A549 (cell line): ENCODE measurements at regions not wholly inside any gene's neighbourhood (a gene's known extent, or its start where the extent isn't known, plus 50 kb on each side); places are given as distances from the start of the nearest gene placed in this dataset.

Experiments
- ATAC-seq, 2 experiments: fragments of 200-7000 bp in 1 of 2; fragments of >200 bp in 1 of 2; cut with Nextera tagmentation in 1 of 2; cut with Tn5 transposase in 1 of 2; 3 replicates each; pipeline versions ENCODE4 v1.8.0 to v1.9.1; 2018 to 2020; ENCODE audit warnings: mild to moderate bottlenecking in 1 of 2, moderate library complexity in 1 of 2
- CTCF ChIA-PET: fragments of 300-600 bp; sonication (Branson Sonifier 250); formaldehyde crosslinking; extraction: SDS; loops from one replicate; lab custom pipeline; 2021; ENCODE audit warnings: antibody characterized with exemption, inconsistent platforms; lab: Yijun Ruan, JAX
- POLR2A ChIA-PET: fragments of 350-600 bp; formaldehyde crosslinking; extraction: SDS; loops from one replicate; lab custom pipeline; 2021; ENCODE audit warnings: antibody characterized with exemption, inconsistent platforms; lab: Yijun Ruan, JAX
- DNase-seq, 2 experiments: peaks; one replicate each; pipeline versions ENCODE4 v3.0.0 to v3.0.0-alpha.2; 2011 to 2016; ENCODE audit warnings: low read depth in 1 of 2, low spot score in 1 of 2
- FAIRE-seq: peaks from 2 replicates; lab custom pipeline; 2011; peaks lifted over from hg19 to GRCh38; lab: Jason Lieb, UNC
- H3K27ac ChIP-seq, 2 experiments: fragments of >200 bp; sonication (Bioruptor Twin); formaldehyde crosslinking; 3 replicates each; pipeline ENCODE4 v1.5.1; 2016 to 2017
- H3K4me1 ChIP-seq: fragments of >200 bp; sonication (Bioruptor Twin); formaldehyde crosslinking; 3 replicates; pipeline ENCODE4 v1.6.1; 2016
- H3K4me2 ChIP-seq: fragments of >200 bp; sonication (Bioruptor Twin); formaldehyde crosslinking; 3 replicates; pipeline ENCODE4 v1.6.1; 2016
- H3K4me3 ChIP-seq: fragments of >200 bp; sonication (Bioruptor Twin); formaldehyde crosslinking; 3 replicates; pipeline ENCODE4 v1.5.1; 2016
- H3K9me3 ChIP-seq: fragments of >200 bp; sonication (Bioruptor Twin); formaldehyde crosslinking; 3 replicates; pipeline ENCODE4 v1.6.1; 2016
- BHLHE40 ChIP-seq: IDR thresholded peaks from 2 replicates; pipeline ENCODE4 v1.6.1; 2012; ENCODE audit warnings: low read depth, low read length, inconsistent platforms
- CBX8 ChIP-seq: fragments of 200-600 bp; sonication (generic); IDR thresholded peaks from 2 replicates; pipeline ENCODE4 v1.6.1; 2016
- CEBPB ChIP-seq, 2 experiments: fragments of >200 bp in 1 of 2; sonication (Bioruptor Twin) in 1 of 2; formaldehyde crosslinking in 1 of 2; IDR thresholded peaks; 2 replicates each; pipeline ENCODE4 v1.6.1; 2012 to 2016
- CHD2 ChIP-seq: fragments of 150-350 bp; IDR thresholded peaks from 2 replicates; pipeline ENCODE4 v1.6.1; 2014; ENCODE audit warnings: low read length; ENCODE audit not compliant: partially characterized antibody
- CHD4 ChIP-seq: fragments of 200-600 bp; sonication (generic); IDR thresholded peaks from 2 replicates; pipeline ENCODE4 v1.6.1; 2016; ENCODE audit warnings: antibody characterized with exemption, mild to moderate bottlenecking, borderline replicate concordance
- EHF ChIP-seq: fragments of 250-450 bp; sonication (Bioruptor Pico); IDR thresholded peaks from 2 replicates; pipeline ENCODE4 v1.5.0; 2020; ENCODE audit warnings: mild to moderate bottlenecking
- EHMT2 ChIP-seq: fragments of 200-600 bp; sonication (generic); IDR thresholded peaks from 2 replicates; pipeline ENCODE4 v1.6.1; 2016; ENCODE audit warnings: antibody characterized with exemption, low read depth, mild to moderate bottlenecking, moderate library complexity
- EP300 ChIP-seq, 2 experiments: fragments of >200 bp; sonication (Bioruptor Twin); formaldehyde crosslinking; IDR thresholded peaks; 2 replicates in 1 of 2; 3 replicates in 1 of 2; pipeline ENCODE4 v1.6.1; 2016 to 2017
- ESRRA ChIP-seq: fragments of 150-350 bp; IDR thresholded peaks from 2 replicates; pipeline ENCODE4 v1.6.1; 2014; ENCODE audit warnings: mild to moderate bottlenecking, low read length, borderline replicate concordance
- FOSB ChIP-seq: fragments of 250-450 bp; sonication (Bioruptor Pico); IDR thresholded peaks from 2 replicates; pipeline ENCODE4 v1.5.0; 2020; ENCODE audit warnings: mild to moderate bottlenecking, moderate library complexity
- FOSL2 ChIP-seq, 2 experiments: fragments of 450-650 bp in 1 of 2; fragments of >200 bp in 1 of 2; sonication (Bioruptor Twin) in 1 of 2; formaldehyde crosslinking; IDR thresholded peaks; 2 replicates each; pipeline versions ENCODE4 v1.5.0 to v1.6.1; 2016 to 2020; ENCODE audit warnings: mild to moderate bottlenecking in 1 of 2, moderate library complexity in 1 of 2
- GATA3 ChIP-seq: IDR thresholded peaks from 2 replicates; pipeline ENCODE4 v1.6.1; 2012; ENCODE audit warnings: borderline replicate concordance
- HEYL ChIP-seq: fragments of 250-450 bp; sonication (Bioruptor Pico); IDR thresholded peaks from 2 replicates; pipeline ENCODE4 v1.8.0; 2021; ENCODE audit warnings: mild to moderate bottlenecking, moderate library complexity
- HOXB13 ChIP-seq: fragments of 250-450 bp; sonication (Bioruptor Pico); IDR thresholded peaks from 2 replicates; pipeline ENCODE4 v1.5.0; 2020; ENCODE audit warnings: low read depth, mild to moderate bottlenecking, moderate library complexity
- JUNB ChIP-seq: fragments of >200 bp; sonication (Bioruptor Twin); formaldehyde crosslinking; IDR thresholded peaks from 2 replicates; pipeline ENCODE4 v1.6.1; 2016
- KDM5A ChIP-seq: fragments of 200-600 bp; sonication (generic); IDR thresholded peaks from 2 replicates; pipeline ENCODE4 v1.6.1; 2016; ENCODE audit warnings: antibody characterized with exemption, mild to moderate bottlenecking
- MYC ChIP-seq: IDR thresholded peaks from 2 replicates; pipeline ENCODE4 v1.6.1; 2012; ENCODE audit warnings: mild to moderate bottlenecking, inconsistent platforms, low read length, improper control_type of control experiment, borderline replicate concordance
- NR3C1 ChIP-seq: fragments of >200 bp; sonication (Bioruptor Twin); formaldehyde crosslinking; IDR thresholded peaks from 3 replicates; pipeline ENCODE4 v1.6.1; 2017
- PHF8 ChIP-seq: fragments of 200-600 bp; sonication (generic); IDR thresholded peaks from 2 replicates; pipeline ENCODE4 v1.6.1; 2016; ENCODE audit warnings: low read depth, mild to moderate bottlenecking, antibody characterized with exemption, moderate library complexity, borderline replicate concordance
- POLR2AphosphoS2 ChIP-seq: conservative IDR thresholded peaks from 2 replicates; pipeline ENCODE4 v1.6.1; 2012; ENCODE audit warnings: low read length, improper control_type of control experiment, inconsistent platforms
- RAD21 ChIP-seq, 2 experiments: fragments of >200 bp in 1 of 2; sonication (Bioruptor Twin) in 1 of 2; formaldehyde crosslinking in 1 of 2; IDR thresholded peaks in 1 of 2; conservative IDR thresholded peaks in 1 of 2; 2 replicates in 1 of 2; 3 replicates in 1 of 2; pipeline ENCODE4 v1.6.1; 2012 to 2018; ENCODE audit warnings: inconsistent platforms in 1 of 2
- RARB ChIP-seq: fragments of 250-450 bp; sonication (Bioruptor Pico); IDR thresholded peaks from 2 replicates; pipeline ENCODE4 v1.8.0; 2021; ENCODE audit warnings: mild to moderate bottlenecking, moderate library complexity
- RCOR1 ChIP-seq: fragments of 150-350 bp; IDR thresholded peaks from 2 replicates; pipeline ENCODE4 v1.6.1; 2014; ENCODE audit warnings: antibody characterized with exemption, low read length, low read depth
- RFX5 ChIP-seq: fragments of 450-650 bp; IDR thresholded peaks from 2 replicates; pipeline ENCODE4 v1.7.1; 2014; ENCODE audit warnings: antibody characterized with exemption, mild to moderate bottlenecking, moderate library complexity
- SMC3 ChIP-seq: fragments of >200 bp; sonication (Bioruptor Twin); formaldehyde crosslinking; IDR thresholded peaks from 3 replicates; pipeline ENCODE4 v1.6.1; 2018; ENCODE audit warnings: inconsistent platforms
- TFCP2L1 ChIP-seq: fragments of 250-450 bp; sonication (Bioruptor Pico); IDR thresholded peaks from 2 replicates; pipeline ENCODE4 v1.5.0; 2021; ENCODE audit warnings: mild to moderate bottlenecking
- TP53 ChIP-seq: fragments of 250-450 bp; sonication (Bioruptor Pico); IDR thresholded peaks from 2 replicates; pipeline ENCODE4 v1.5.0; 2021; ENCODE audit warnings: mild to moderate bottlenecking, moderate library complexity
- ZC3H11A ChIP-seq: fragments of 450-650 bp; IDR thresholded peaks from 2 replicates; pipeline ENCODE4 v1.6.1; 2014; ENCODE audit warnings: antibody characterized with exemption, mild to moderate bottlenecking
- ZSCAN20 ChIP-seq: fragments of 250-450 bp; sonication (Bioruptor Pico); IDR thresholded peaks from 2 replicates; pipeline ENCODE4 v1.8.0; 2022; ENCODE audit warnings: mild to moderate bottlenecking, moderate library complexity
- WGBS: methylation state at CpG from one replicate; pipeline ENCODE4 v1.1.6; 2017; ENCODE audit errors: missing lambda C conversion rate; 5-methylcytosine and 5-hydroxymethylcytosine counted together
- TF ChIP-seq, protein P1 (sequence below): IDR thresholded peaks from 2 replicates; pipeline ENCODE4 v1.6.1; 2012
- TF ChIP-seq, protein P2 (sequence below): IDR thresholded peaks from 2 replicates; pipeline ENCODE4 v1.6.1; 2012; ENCODE audit warnings: low read depth, borderline replicate concordance
- TF ChIP-seq, protein P3 (sequence below): fragments of 450-650 bp; IDR thresholded peaks from 2 replicates; pipeline ENCODE4 v1.6.1; 2014; ENCODE audit warnings: antibody characterized with exemption
- TF ChIP-seq, protein P4 (sequence below): fragments of >200 bp; sonication (Bioruptor Twin); formaldehyde crosslinking; IDR thresholded peaks from 3 replicates; pipeline ENCODE4 v1.6.1; 2016

DNA sequence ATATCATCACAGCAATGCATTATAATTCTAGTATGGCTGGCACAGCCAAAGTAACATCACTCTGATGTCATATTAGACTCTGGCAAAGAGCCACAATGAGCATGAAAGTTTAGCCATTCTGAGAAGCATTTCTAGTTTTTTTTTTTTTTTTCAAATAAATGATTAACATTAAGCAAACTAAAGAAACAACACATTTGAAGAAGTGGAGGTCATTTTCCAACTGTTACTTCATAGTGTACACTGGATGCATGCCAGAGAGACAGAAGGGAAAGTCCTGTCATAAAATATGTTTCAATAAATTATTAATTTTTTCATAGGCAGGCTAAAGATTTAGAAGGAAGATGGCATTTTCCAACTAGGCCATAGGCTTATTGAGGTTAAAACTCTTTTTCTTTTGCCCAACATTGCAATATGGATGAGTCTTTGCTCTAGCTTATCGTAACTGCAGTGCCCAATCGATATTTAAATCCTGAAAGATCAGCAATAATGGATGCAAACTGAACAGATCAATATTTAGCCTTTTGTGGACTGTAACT lies 1630.4 kb upstream of the ACVR2A start:
- no peak for FAIRE-seq
- Histone ChIP-seq H3K4me2 (peak overlapping the region; percentile 39), H3K27ac (no peak overlapping the region)

DNA sequence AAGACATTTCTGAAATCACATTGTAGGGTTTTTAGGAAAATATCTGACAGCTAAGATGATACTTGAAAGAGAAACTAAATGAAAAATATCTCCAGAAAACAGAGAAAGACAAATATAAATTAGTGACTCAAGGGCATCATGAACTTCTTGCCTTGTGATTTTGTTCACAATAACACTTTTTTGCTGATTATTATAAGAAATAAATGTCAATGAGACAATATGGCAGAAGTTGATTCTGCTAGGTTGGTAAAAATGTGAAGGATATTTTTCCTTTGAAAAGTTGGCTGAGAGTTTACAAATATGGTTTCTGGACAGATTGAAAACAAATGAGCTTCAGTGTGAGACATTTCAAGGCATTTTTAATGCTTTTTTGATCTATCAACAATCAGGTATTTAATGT lies 1631.2 kb upstream of the ACVR2A start:
- TF ChIP-seq CHD2 (no peak), ZC3H11A (no peak)
- no peak for ATAC-seq
- peak overlapping the region; percentile 39 for H3K4me2 ChIP-seq

More for the DNA sequence above, 1630.4 kb upstream of the ACVR2A start:
- peak in 1 of 2 experiments; percentile 71 for DNase-seq
- TF ChIP-seq RARB (CRISPR knock-in tag) (no peak), RFX5 (no peak), KDM5A (no peak), CHD4 (no peak), MYC (no peak), TP53 (CRISPR knock-in tag) (no peak), CEBPB (IDR thresholded peaks at IDR 0.05) (peak; percentile 48 to 65; a peak in 1 of 4 replicates), EP300 (IDR thresholded peaks at IDR 0.05) (no peak), GATA3 (peak; percentile 29; the same call in 1 of the 2 replicates), PHF8 (no peak), FOSB (CRISPR knock-in tag) (no peak), HOXB13 (CRISPR knock-in tag) (no peak), ZC3H11A (no peak), ESRRA (no peak), TFCP2L1 (CRISPR knock-in tag) (no peak), CBX8 (no peak), POLR2AphosphoS2 (no peak), JUNB (peak; percentile 35; the same call in 1 of the 2 replicates), RAD21 (conservative IDR thresholded peaks at IDR 0.05 in 1 of 2, IDR thresholded peaks at IDR 0.05 in 1 of 2) (no peak), BHLHE40 (no peak), SMC3 (no peak), ZSCAN20 (CRISPR knock-in tag) (no peak), EHMT2 (no peak), HEYL (CRISPR knock-in tag) (no peak), NR3C1 (no peak), RCOR1 (no peak), FOSL2 (IDR thresholded peaks at IDR 0.05) (no peak), FOSL2 (CRISPR knock-in tag; IDR thresholded peaks at IDR 0.05) (0 out of 2 replicates have a peak, but pooled peaks have one; percentile 11), EHF (no peak), CHD2 (no peak)
- TF ChIP-seq, protein P1, sequence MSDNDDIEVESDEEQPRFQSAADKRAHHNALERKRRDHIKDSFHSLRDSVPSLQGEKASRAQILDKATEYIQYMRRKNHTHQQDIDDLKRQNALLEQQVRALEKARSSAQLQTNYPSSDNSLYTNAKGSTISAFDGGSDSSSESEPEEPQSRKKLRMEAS: no peak
- TF ChIP-seq, protein P2, sequence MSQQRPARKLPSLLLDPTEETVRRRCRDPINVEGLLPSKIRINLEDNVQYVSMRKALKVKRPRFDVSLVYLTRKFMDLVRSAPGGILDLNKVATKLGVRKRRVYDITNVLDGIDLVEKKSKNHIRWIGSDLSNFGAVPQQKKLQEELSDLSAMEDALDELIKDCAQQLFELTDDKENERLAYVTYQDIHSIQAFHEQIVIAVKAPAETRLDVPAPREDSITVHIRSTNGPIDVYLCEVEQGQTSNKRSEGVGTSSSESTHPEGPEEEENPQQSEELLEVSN: no peak
- TF ChIP-seq, protein P3, sequence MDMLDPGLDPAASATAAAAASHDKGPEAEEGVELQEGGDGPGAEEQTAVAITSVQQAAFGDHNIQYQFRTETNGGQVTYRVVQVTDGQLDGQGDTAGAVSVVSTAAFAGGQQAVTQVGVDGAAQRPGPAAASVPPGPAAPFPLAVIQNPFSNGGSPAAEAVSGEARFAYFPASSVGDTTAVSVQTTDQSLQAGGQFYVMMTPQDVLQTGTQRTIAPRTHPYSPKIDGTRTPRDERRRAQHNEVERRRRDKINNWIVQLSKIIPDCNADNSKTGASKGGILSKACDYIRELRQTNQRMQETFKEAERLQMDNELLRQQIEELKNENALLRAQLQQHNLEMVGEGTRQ: no peak
- TF ChIP-seq, protein P4, sequence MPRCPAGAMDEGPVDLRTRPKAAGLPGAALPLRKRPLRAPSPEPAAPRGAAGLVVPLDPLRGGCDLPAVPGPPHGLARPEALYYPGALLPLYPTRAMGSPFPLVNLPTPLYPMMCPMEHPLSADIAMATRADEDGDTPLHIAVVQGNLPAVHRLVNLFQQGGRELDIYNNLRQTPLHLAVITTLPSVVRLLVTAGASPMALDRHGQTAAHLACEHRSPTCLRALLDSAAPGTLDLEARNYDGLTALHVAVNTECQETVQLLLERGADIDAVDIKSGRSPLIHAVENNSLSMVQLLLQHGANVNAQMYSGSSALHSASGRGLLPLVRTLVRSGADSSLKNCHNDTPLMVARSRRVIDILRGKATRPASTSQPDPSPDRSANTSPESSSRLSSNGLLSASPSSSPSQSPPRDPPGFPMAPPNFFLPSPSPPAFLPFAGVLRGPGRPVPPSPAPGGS: peak; percentile 58; the same call in 1 of the 3 replicates
- Histone ChIP-seq H3K4me1 (peaks cover 11% of the 10 kb centered on the region; the same call in 2 of the 3 replicates), H3K4me3 (no peak overlapping the region), H3K9me3 (0 out of 3 replicates have a peak, but pooled peaks cover 5% of the 10 kb centered on the region)
- peak; percentile 43 to 59; a peak in 4 of 6 replicates for ATAC-seq
- 32% methylated on average over 2 of the region's 2 CpGs for WGBS
- ChIA-PET CTCF (no interaction called here), POLR2A (no interaction called here)

More for the DNA sequence above, 1631.2 kb upstream of the ACVR2A start:
- Histone ChIP-seq H3K9me3 (0 out of 3 replicates have a peak, but pooled peaks cover 5% of the 10 kb centered on the region), H3K27ac (no peak overlapping the region), H3K4me1 (peaks cover 11% of the 10 kb centered on the region; the same call in 2 of the 3 replicates), H3K4me3 (no peak overlapping the region)
- POLR2A ChIA-PET: no interaction called here
- FAIRE-seq: no peak
- DNase-seq: no peak
- CTCF ChIA-PET: no interaction called here
